ENCODE measurements at regions not wholly inside any gene's neighbourhood (a gene's known extent, or its start where the extent isn't known, plus 50 kb on each side); places are given as distances from the start of the nearest gene placed in this dataset.
"Not testable (repeated sequence)": the region's sequence is repeated elsewhere in the genome, so short reads cannot be mapped to it uniquely, and the experiment has no call there.

GRCh38 chr4:18689308-18690115, 668.0 kb upstream of the LCORL start:
- no peak for DNase-seq

DNA sequence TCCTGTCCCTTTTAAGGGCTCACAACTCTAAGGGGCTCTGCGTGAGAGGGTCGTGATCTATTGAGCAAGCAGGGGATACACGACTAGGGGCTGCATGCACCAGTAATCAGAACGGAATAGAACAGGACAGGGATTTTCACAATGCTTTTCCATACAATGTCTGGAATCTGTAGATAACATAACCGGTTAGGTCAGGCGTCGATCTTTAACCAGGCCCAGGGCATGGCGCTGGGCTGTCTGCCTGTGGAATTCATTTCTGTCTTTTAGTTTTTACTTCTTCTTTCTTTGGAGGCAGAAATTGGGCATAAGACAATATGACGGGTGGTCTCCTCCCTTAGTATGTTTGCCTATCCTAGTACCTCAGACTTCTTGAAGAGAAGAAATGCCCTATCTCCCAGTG, 666.8 kb upstream of the LCORL start:
- DNase-seq: not testable (repeated sequence)

- no peak for DNase-seq
Observed at GRCh38 chr4:18686338-18687037, 664.9 kb upstream of the LCORL start.

GRCh38 chr4:18684932-18685331, 663.4 kb upstream of the LCORL start:
- DNase-seq: no peak

DNA sequence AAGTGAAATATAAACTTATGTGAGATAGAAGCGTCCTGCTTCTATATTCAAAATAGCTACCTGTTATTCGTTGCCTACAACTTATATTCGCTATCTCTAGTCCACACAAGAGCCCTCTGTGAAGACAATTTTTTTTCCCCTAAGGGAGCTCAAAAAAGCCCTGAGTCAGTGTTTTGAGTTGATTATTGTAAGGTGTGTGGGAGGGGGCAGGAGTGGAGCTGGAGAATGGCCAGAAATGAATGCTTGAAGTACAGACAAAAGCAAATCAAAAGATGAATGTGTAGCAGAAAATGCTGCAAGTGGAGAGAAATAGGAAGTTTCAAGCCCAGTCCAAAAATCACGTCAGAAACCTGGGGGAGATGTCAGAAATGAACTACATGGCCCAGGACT, 655.0 kb upstream of the LCORL start:
- DNase-seq: no peak

DNA sequence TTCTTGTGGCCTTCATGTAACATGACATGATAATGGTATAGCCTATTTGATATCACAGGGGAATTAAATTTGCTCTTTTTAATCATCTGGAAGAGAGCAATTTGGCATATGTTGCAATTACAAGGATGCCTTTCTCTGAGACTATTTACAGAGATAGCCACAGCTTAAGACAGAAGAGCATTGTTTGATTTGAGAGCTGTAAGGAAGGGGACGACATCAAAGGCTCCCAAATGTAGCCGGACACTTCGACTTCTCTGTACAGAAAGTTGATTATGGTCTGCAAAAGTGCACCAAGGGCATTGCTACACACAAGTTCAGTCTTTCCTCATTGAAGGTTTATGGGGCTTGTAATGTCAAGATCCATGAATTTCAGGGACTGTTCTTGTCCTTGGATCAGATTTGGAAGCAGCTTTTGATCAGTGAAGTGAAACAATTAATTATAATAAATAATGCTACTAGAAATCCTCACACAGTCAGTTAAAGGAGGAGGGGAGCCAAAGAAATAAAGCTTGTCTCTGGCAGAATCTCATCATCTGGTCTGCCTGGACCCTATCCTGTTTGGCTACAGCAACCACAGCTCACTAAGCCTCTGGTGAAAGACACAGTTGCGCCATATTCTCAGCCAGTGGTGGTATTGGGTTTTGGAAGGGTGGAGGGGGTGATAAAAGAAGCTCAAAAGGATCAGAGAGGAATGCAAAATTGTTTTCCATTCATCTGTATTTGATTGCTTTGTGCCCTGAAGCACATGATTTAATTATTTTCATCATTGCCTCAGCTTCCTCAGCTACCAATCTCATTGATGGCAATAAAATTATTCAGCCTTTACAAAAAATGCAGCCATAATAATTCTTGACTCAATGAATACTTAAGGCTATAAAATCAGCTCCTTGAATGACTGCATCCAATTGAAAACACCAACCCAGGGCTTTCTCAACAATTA, 654.3 kb upstream of the LCORL start:
- DNase-seq: no peak

DNA sequence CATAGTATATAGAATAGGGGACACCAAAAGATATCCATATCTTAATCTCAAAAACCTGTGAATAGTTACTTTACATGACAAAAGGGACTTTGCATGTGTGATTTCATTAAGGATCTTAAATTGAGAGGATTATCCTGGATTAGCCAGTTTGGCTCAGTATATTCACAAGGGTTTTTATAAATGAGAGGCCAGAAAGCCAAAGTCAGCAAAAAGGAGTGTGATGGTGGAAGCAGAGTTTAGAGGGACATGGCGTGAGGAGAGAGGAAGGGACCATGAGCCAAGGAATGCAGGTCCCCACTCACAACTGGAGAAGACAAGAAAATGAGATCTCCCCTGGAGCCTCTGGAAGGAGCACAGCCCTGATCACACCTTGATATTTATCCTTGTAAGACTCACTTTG, 648.5 kb upstream of the LCORL start:
- no peak for DNase-seq

DNA sequence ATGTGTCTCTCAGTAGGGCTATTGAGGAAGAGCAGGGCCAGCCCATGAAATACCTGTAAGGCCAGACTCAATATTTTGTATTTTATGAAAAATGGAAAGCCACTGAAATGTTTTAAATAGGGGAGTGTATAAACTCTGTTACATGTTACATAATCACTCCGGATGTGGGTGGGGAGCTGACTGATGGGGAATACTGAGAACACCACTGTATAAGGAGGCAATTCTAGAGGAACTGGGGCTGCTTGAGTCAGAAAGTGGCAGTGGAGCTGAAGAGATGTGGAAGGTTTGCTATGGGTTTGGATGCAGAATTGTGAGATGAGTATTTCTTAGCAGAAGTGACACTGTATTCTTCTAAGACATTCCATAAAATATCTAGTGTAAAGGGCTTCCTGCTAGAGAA, 647.8 kb upstream of the LCORL start:
- no peak for DNase-seq

DNA sequence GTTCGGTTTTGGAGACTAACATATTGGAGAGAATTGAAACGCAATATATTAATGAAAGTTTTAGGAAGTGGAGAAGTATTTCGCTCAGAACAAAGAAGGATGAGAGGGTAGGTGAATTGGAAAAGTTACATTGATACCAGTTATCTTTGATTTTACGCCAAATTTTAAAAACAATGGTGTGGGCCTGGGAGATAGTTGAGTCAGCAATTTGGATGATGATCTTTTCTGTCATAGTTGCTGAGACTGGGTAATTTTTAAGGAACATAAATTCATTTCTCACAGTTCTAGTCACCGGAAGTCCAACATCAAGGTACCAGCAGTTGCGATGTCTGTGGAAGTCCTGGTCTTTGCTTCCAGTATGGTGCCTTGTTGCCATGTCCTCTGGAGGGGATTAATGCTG, 644.8 kb upstream of the LCORL start:
- DNase-seq: no peak

- DNase-seq: no peak
Observed at GRCh38 chr4:18664171-18664570, 642.6 kb upstream of the LCORL start.

- no peak for DNase-seq
Observed at GRCh38 chr4:18645351-18645750, 623.8 kb upstream of the LCORL start.

DNA sequence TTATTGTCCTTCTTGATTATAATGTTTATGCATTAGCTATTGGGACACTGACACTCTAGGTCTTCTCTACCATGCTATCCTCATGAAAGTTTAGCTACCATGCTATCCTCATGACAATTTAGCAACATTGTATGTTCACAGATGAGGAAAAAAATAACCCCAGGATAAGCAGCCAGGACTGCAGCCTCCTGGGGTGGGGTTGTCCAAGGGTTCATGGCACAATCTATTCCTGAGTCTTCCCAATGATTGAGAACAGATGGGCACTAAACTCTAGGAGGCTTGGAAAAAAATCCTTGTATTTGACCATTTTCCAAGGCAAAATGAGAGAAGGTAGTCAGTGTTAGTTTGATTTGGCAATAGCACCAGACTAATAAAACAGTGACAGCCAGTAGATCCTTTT, 619.8 kb upstream of the LCORL start:
- DNase-seq: no peak

DNA sequence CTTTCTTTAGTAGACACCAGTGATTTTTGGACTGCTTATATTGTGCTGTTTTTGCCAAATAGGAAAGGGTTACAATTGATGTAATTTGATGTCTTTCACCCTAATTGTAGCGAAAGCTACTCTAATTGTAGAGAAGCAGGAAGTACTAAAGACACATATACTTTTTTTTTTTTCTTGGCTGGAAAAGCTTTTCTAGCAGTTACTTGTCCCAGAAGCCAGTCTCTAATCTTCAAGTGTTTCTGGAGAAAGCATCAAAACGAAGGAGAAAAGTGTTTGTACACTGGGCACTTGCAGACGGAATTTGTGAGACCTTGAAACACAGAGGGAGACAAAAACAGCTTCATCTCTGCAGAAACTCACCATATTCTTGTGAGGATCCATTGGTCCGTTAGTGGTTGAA, 616.5 kb upstream of the LCORL start:
- DNase-seq: no peak

DNA sequence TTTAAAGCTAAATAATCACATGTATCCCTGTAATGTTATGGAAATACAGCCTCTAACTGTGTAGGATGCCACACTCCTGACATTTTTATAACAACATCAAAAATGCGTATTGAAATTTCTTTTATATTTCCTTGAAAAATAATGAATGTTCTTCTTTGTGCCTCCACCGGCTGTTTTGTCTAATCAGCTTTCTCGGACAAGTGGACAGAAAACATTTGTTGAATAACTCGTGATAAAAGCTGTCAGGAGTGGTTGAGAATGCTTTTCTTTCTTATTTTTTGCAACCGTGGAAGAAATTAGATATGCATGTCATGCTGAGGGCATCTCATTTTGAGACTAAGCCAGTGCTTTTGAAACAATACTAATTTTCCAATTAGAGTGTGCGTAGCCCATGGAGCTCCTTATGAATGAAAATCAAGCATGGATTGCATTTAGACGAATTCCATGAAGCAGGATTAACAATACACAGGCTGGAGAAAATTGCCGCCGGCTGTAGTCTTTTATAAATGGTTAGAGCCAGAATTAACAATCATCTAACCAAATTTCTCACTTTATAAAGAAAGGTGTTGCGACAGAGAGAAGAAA, 614.5 kb upstream of the LCORL start:
- DNase-seq: no peak

DNA sequence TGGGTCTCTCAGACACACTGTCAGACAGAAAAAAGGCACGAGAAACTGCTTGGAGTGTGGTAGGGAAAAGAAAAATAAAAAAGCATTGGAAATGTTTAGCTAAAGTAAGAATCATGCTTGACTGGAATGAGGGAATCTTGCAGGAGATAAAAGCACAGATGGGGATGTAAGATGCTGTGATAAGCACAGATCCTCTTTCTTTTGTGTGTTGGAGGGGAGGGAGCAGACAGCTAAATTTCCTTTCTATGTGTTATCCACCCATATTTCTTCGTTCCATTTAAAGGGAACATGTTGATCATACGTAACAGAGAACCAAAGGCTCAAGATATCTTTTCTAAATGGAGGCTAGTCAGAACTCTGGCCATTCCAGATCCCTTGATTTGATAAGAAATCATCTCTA, 614.0 kb upstream of the LCORL start:
- DNase-seq: no peak

- no peak for DNase-seq
Observed at GRCh38 chr4:18631586-18631985, 610.0 kb upstream of the LCORL start.

DNA sequence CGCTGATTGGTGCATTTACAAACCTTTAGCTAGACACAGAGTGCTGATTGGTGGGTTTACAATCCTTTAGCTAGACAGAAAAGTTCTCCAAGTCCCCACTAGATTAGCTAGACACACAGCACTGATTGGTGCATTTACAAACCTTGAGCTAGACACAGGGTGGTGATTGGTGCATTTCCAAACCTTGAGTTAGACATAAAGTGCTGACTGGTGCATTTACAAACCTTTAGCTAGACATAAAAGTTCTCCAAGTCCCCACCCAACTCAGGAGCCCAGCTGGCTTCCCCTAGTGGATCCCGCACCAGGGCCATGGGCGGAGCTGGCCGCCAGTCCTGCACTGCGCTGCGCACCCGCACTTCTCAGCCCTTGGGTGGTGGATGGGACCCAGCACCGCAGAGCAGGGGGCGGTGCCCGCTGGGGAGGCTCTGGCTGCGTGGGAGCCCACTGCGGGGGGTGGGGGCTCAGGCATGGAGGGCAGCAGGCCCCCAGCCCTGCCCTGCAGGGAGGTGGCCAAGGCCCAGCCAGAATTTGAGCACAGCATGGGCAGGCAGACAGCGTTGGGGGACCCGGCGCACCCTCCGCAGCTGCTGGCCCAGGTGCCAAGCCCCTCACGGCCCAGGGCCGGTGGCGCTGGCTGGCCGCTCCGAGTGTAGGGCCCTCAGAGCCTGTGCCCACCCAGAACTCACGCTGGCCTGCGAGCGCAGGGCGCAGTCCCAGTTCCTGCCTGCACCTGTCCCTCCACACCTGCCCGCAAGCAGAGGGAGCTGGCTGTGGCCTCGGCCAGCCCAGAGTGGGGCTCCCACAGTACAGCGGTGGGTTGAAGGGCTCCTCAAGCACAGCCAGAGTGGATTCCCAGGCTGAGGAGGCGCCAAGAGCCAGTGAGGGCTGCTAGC, 608.9 kb upstream of the LCORL start:
- DNase-seq: no peak

DNA sequence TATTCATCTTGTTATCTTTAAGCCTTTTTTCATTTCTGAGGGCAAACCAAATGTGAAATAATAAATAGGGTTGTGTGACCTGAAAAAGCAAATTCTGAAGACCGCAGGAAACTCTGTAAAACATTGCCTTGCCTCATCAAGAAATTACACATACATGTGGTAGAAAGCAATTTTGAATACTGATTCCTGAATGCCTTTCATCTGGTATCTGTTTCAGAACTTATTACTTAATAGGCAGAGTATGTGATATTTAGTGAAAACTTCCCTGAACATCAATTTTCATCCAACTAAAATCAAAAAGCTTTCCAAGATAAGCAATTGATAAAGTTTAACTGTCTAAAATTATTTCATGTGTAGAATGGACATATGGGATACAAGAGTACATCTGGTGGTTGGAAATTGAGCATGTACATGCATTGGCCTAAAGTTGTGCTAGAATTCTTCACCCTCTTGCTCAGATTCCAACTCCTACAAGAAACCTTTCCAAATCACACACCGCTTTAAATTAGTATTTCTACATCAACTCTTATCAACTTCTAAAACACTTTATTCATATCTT, 606.0 kb upstream of the LCORL start:
- no peak for DNase-seq

GRCh38 chr4:18626996-18627395, 605.4 kb upstream of the LCORL start:
- DNase-seq: no peak

- DNase-seq: no peak
Observed at GRCh38 chr4:18626366-18626765, 604.8 kb upstream of the LCORL start.

DNA sequence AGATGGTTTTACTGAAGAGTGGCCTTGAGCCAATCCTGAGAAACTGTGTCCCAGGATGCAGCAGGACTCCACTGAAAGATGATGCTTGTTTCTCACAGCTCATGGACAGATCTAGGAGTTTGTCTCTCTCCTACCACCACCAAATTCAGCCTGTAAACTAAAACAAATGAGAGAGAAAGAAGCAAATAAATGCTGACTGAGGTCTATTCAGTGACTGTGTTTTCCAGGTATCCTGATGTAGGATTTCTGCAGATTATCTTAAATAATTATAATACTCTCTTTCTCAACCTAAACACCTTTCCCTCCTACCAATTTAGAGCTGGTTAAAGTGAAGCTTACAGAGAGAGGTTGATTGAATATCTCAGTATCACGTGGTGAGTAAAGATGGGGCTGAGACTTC, 599.6 kb upstream of the LCORL start:
- DNase-seq: no peak

GRCh38 chr4:18616720-18617119, 595.2 kb upstream of the LCORL start:
- DNase-seq: no peak

All from NCI-H2171 (cell line).